ENCODE measurements at regions not wholly inside any gene's neighbourhood (a gene's known extent, or its start where the extent isn't known, plus 50 kb on each side); places are given as distances from the start of the nearest gene placed in this dataset.

DNA sequence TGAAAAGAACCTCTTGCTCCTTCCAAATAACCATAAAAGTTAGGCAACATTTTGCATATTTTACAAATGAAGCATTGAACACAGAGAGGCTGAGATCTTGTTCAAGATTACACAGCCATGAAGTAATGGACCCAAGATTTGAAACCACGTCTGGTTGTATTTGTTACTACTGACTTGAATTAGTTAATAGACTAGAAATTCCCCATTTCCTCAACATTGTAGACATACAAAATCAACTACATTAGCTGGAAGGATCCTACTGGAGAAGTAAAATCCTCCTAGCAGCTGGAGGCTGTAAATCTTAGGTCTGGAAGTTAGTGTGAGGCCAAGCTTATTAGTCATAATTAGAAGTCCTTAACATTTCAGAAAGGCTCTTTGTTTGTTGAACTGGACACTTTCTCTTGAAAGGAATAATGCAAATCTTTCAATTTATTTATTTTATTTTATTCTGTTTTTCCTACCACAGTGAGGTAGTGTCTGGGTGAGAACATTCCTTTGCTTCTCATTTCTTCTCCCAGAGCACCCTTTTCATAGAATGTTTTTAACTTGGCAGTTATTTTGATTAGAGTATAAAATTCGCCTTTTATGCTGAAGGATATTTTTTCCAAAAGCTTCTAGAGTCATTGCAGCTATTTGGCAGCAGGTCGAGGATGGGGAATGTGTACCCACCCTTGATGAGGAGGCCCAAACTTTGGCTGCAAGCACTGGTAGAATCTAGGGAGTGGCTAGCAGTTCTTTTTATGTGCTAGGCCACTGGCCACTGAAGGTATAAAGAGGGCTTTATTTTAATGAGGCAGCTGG is 62.0 kb upstream of the CLNK start:
- H3K27ac ChIP-seq (ENCODE audit: low read depth in 1 of 2, low read length in 1 of 2) = no peak overlapping the region
- H3K36me3 ChIP-seq (ENCODE audit: control insufficient read depth in 2 of 2, insufficient read depth in 2 of 2, low read length in 1 of 2) = no peaks in the 10 kb centered on the region
- 65% methylated on average over 3 of the region's 3 CpGs for WGBS
- DNase-seq (ENCODE audit: low read depth in 6 of 9, low spot score in 9 of 9) = no peak
- no peaks in the 10 kb centered on the region for H3K9me3 ChIP-seq (ENCODE audit: control insufficient read depth in 2 of 2, insufficient read depth in 1 of 2, low read length in 1 of 2)
- no peak overlapping the region for H3K4me3 ChIP-seq (ENCODE audit: low read length in 2 of 2)
- H3K27me3 ChIP-seq (ENCODE audit: control insufficient read depth in 2 of 2, insufficient read depth in 1 of 2, low read length in 1 of 2) = no peaks in the 10 kb centered on the region
- H3K4me1 ChIP-seq (ENCODE audit: control insufficient read depth in 2 of 2, insufficient read depth in 2 of 2, low read length in 2 of 2) = peaks cover 8 to 11% of the 10 kb centered on the region in 2 donors

GRCh38 chr4:10743357-10743756 is 58.8 kb upstream of the CLNK start:
- no peaks in the 10 kb centered on the region for H3K9me3 ChIP-seq (ENCODE audit: control insufficient read depth in 2 of 2, insufficient read depth in 1 of 2, low read length in 1 of 2)
- 92% methylated on average over 3 of the region's 3 CpGs for WGBS
- no peaks in the 10 kb centered on the region for H3K27me3 ChIP-seq (ENCODE audit: control insufficient read depth in 2 of 2, insufficient read depth in 1 of 2, low read length in 1 of 2)
- H3K4me3 ChIP-seq (ENCODE audit: low read length in 2 of 2) = no peak overlapping the region
- H3K36me3 ChIP-seq (ENCODE audit: control insufficient read depth in 2 of 2, insufficient read depth in 2 of 2, low read length in 1 of 2) = no peaks in the 10 kb centered on the region
- H3K27ac ChIP-seq (ENCODE audit: low read depth in 1 of 2, low read length in 1 of 2) = no peak overlapping the region
- peaks cover 8 to 11% of the 10 kb centered on the region in 2 donors for H3K4me1 ChIP-seq (ENCODE audit: control insufficient read depth in 2 of 2, insufficient read depth in 2 of 2, low read length in 2 of 2)
- no peak for DNase-seq (ENCODE audit: low read depth in 6 of 9, low spot score in 9 of 9)

DNA sequence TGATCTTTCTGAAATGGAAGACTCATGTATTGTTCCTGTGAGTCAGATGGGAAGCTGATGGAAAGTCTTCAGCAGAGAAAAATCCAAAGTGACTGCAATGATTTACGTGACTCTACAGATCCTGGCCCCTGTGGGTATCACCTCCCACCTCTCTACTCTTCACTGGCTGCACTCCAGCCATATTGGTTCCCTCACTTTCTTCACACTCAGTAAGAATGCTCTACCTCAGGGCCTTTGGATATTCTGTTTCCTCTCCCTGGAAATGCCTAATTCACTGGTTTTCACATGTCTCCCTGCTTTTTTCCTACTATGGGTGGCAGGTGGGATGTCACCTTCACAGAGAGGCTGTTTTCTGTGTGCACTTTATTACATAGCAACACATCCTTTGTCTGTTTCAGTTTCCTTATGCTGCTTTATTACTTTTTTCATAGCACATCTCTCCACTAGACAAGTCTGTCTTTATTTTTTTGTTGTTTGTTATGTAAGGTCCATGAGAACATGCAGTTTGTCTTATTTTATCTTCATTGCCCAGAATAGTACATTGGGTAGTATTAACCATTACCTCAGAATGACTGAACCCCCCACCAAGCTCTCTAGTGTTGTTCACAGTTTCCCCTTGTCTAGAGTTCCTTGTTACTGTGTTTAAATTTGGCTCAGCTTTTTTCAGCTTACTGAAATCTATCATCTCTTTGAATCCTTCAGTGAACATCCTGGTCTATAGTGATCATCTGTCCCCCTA is 57.6 kb upstream of the CLNK start:
- 93% methylated on average over 1 of the region's 1 CpG for WGBS
- Histone ChIP-seq H3K27me3 (ENCODE audit: control insufficient read depth in 2 of 2, insufficient read depth in 1 of 2, low read length in 1 of 2) (no peaks in the 10 kb centered on the region), H3K36me3 (ENCODE audit: control insufficient read depth in 2 of 2, insufficient read depth in 2 of 2, low read length in 1 of 2) (no peaks in the 10 kb centered on the region), H3K4me1 (ENCODE audit: control insufficient read depth in 2 of 2, insufficient read depth in 2 of 2, low read length in 2 of 2) (peaks cover 8 to 11% of the 10 kb centered on the region in 2 donors), H3K27ac (ENCODE audit: low read depth in 1 of 2, low read length in 1 of 2) (no peak overlapping the region), H3K9me3 (ENCODE audit: control insufficient read depth in 2 of 2, insufficient read depth in 1 of 2, low read length in 1 of 2) (no peaks in the 10 kb centered on the region), H3K4me3 (ENCODE audit: low read length in 2 of 2) (no peak overlapping the region)
- no peak for DNase-seq (ENCODE audit: low read depth in 6 of 9, low spot score in 9 of 9)

DNA sequence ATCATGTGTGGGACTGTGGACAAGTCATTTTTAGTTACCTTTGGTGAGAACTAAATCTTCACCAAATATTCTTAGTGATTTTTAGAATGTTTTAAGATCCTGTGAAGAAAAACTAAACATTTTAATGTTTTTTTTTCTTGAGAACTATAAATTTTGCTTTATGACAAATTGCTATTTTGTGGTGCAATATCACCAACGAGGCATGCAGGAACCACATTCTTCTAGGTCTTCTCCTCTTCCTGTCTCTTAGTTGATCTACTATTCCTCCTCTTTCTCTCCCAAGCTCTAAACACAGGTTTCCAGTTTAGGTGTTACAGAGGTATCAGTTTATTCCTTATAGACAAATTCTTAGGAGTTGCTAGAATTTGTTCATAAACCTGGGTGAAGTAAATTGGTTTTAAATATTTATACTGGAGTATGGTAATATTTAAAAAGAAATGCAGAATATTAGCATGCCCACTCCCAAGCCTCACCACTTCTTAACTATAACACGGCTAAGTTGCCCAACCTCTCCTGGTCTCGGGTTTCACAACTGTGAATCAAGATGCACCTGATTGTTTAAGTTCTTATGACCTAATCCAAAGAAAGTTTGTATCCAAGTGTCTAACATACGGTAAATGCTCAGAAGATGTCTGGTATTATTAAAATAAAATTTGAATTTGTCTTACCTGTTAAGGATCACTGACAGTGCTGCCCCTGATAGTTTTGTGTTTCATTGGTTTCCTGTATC is 56.5 kb upstream of the CLNK start:
- WGBS = 79% methylated on average over 4 of the region's 4 CpGs
- Histone ChIP-seq H3K27me3 (ENCODE audit: control insufficient read depth in 2 of 2, insufficient read depth in 1 of 2, low read length in 1 of 2) (no peaks in the 10 kb centered on the region), H3K4me1 (ENCODE audit: control insufficient read depth in 2 of 2, insufficient read depth in 2 of 2, low read length in 2 of 2) (peaks cover 8 to 11% of the 10 kb centered on the region in 2 donors), H3K4me3 (ENCODE audit: low read length in 2 of 2) (no peak overlapping the region), H3K27ac (ENCODE audit: low read depth in 1 of 2, low read length in 1 of 2) (no peak overlapping the region), H3K36me3 (ENCODE audit: control insufficient read depth in 2 of 2, insufficient read depth in 2 of 2, low read length in 1 of 2) (no peaks in the 10 kb centered on the region), H3K9me3 (ENCODE audit: control insufficient read depth in 2 of 2, insufficient read depth in 1 of 2, low read length in 1 of 2) (no peaks in the 10 kb centered on the region)
- DNase-seq (ENCODE audit: low read depth in 6 of 9, low spot score in 9 of 9) = no peak

GRCh38 chr4:10740251-10740650 is 55.7 kb upstream of the CLNK start:
- no peaks in the 10 kb centered on the region for H3K9me3 ChIP-seq (ENCODE audit: control insufficient read depth in 2 of 2, insufficient read depth in 1 of 2, low read length in 1 of 2)
- H3K4me3 ChIP-seq (ENCODE audit: low read length in 2 of 2) = no peak overlapping the region
- H3K27me3 ChIP-seq (ENCODE audit: control insufficient read depth in 2 of 2, insufficient read depth in 1 of 2, low read length in 1 of 2) = no peaks in the 10 kb centered on the region
- peaks cover 8 to 11% of the 10 kb centered on the region in 2 donors for H3K4me1 ChIP-seq (ENCODE audit: control insufficient read depth in 2 of 2, insufficient read depth in 2 of 2, low read length in 2 of 2)
- DNase-seq (ENCODE audit: low read depth in 6 of 9, low spot score in 9 of 9) = no peak
- WGBS = 93% methylated on average over 1 of the region's 1 CpG
- no peak overlapping the region for H3K27ac ChIP-seq (ENCODE audit: low read depth in 1 of 2, low read length in 1 of 2)
- H3K36me3 ChIP-seq (ENCODE audit: control insufficient read depth in 2 of 2, insufficient read depth in 2 of 2, low read length in 1 of 2) = no peaks in the 10 kb centered on the region

- no peak for DNase-seq (ENCODE audit: low read depth in 6 of 9, low spot score in 9 of 9)
- WGBS = 93% methylated on average over 5 of the region's 5 CpGs
Measured at GRCh38 chr4:10738826-10739489, 54.4 kb upstream of the CLNK start.

DNA sequence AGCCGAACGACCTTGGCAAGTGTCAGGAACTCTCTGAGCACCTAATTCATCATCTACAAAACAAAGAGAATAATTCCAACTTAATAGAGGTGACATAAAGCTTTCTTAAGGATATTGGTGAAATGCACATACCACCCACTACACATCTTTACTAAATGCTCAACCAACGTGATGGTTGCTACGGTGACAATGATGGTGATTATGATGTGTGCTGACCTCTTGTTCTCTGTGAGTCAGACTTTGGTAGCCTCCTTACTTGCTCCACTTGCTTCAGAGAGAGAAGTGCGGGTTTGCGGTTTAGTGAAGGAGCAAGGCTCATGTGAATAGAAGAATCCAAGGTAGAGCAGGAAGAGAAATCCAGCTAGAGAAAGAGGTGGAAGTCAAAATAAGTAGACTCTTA is 52.8 kb upstream of the CLNK start:
- Histone ChIP-seq H3K9me3 (ENCODE audit: control insufficient read depth in 2 of 2, insufficient read depth in 1 of 2, low read length in 1 of 2) (no peaks in the 10 kb centered on the region), H3K27me3 (ENCODE audit: control insufficient read depth in 2 of 2, insufficient read depth in 1 of 2, low read length in 1 of 2) (no peaks in the 10 kb centered on the region), H3K4me3 (ENCODE audit: low read length in 2 of 2) (no peak overlapping the region), H3K27ac (ENCODE audit: low read depth in 1 of 2, low read length in 1 of 2) (no peak overlapping the region), H3K36me3 (ENCODE audit: control insufficient read depth in 2 of 2, insufficient read depth in 2 of 2, low read length in 1 of 2) (no peaks in the 10 kb centered on the region), H3K4me1 (ENCODE audit: control insufficient read depth in 2 of 2, insufficient read depth in 2 of 2, low read length in 2 of 2) (peaks cover 9 to 24% of the 10 kb centered on the region in 2 donors)
- WGBS = 96% methylated on average over 6 of the region's 6 CpGs
- no peak for DNase-seq (ENCODE audit: low read depth in 6 of 9, low spot score in 9 of 9)

More at GRCh38 chr4:10738826-10739489, 54.4 kb upstream of the CLNK start:
- no peaks in the 10 kb centered on the region for H3K36me3 ChIP-seq (ENCODE audit: control insufficient read depth in 2 of 2, insufficient read depth in 2 of 2, low read length in 1 of 2)
- no peak overlapping the region for H3K27ac ChIP-seq (ENCODE audit: low read depth in 1 of 2, low read length in 1 of 2)
- no peaks in the 10 kb centered on the region for H3K27me3 ChIP-seq (ENCODE audit: control insufficient read depth in 2 of 2, insufficient read depth in 1 of 2, low read length in 1 of 2)
- peaks cover 14 to 24% of the 10 kb centered on the region in 2 donors for H3K4me1 ChIP-seq (ENCODE audit: control insufficient read depth in 2 of 2, insufficient read depth in 2 of 2, low read length in 2 of 2)
- H3K4me3 ChIP-seq (ENCODE audit: low read length in 2 of 2) = no peak overlapping the region
- H3K9me3 ChIP-seq (ENCODE audit: control insufficient read depth in 2 of 2, insufficient read depth in 1 of 2, low read length in 1 of 2) = no peaks in the 10 kb centered on the region

- WGBS = 99% methylated on average over 2 of the region's 2 CpGs
- H3K9me3 ChIP-seq (ENCODE audit: control insufficient read depth in 2 of 2, insufficient read depth in 1 of 2, low read length in 1 of 2) = no peaks in the 10 kb centered on the region
- H3K27ac ChIP-seq (ENCODE audit: low read depth in 1 of 2, low read length in 1 of 2) = no peak overlapping the region
- H3K4me3 ChIP-seq (ENCODE audit: low read length in 2 of 2) = no peak overlapping the region
- no peak for DNase-seq (ENCODE audit: low read depth in 6 of 9, low spot score in 9 of 9)
- H3K4me1 ChIP-seq (ENCODE audit: control insufficient read depth in 2 of 2, insufficient read depth in 2 of 2, low read length in 2 of 2) = peaks cover 9 to 24% of the 10 kb centered on the region in 2 donors
- H3K36me3 ChIP-seq (ENCODE audit: control insufficient read depth in 2 of 2, insufficient read depth in 2 of 2, low read length in 1 of 2) = no peaks in the 10 kb centered on the region
- H3K27me3 ChIP-seq (ENCODE audit: control insufficient read depth in 2 of 2, insufficient read depth in 1 of 2, low read length in 1 of 2) = no peaks in the 10 kb centered on the region
Measured at GRCh38 chr4:10736895-10737294, 52.3 kb upstream of the CLNK start.

Data from thymus (tissue), 11 donors.